ENCODE measurements at regions not wholly inside any gene's neighbourhood (a gene's known extent, or its start where the extent isn't known, plus 50 kb on each side); places are given as distances from the start of the nearest gene placed in this dataset.

DNA sequence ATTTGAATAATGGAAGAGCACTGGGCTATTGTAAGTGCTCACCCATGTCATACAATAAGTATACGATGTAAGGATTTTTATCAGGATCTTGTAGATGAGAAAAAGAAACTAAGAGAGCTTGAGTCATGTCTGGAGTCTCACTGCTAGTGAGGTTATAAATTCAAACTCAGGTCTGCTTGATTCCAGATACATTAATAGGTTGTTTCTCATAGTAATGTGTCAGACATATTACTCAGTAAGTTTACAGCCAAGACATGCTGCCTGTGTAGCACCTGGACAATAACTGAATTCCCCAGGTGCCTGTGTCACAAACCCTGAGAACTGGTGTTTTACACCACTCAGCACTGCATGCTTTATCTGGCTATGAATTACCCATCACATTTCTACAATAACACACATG is 216.9 kb upstream of the LRP1B start:
- Mint-ChIP-seq H3K27ac (no peak overlapping the region), H3K9me3 (peaks cover 0 to 13% (median 7%) of the 10 kb centered on the region in 8 donors), H3K36me3 (no peaks in the 10 kb centered on the region), H3K4me1 (no peaks in the 10 kb centered on the region), H3K4me3 (no peak overlapping the region), H3K27me3 (no peaks in the 10 kb centered on the region)
- ChIA-PET POLR2A (ENCODE audit: partially characterized antibody) (no interaction called here), CTCF (ENCODE audit: partially characterized antibody) (no interaction called here)
- Histone ChIP-seq H3K36me3 (ENCODE audit: insufficient read depth, low read length) (no peaks in the 10 kb centered on the region), H3K4me3 (ENCODE audit: low read length in 2 of 2) (no peak overlapping the region), H3K9me3 (ENCODE audit: control insufficient read depth in 1 of 2, low read length in 2 of 2) (no peaks in the 10 kb centered on the region), H3K4me1 (ENCODE audit: insufficient read depth, low read length) (no peaks in the 10 kb centered on the region), H3K27ac (ENCODE audit: low read depth, low read length) (no peak overlapping the region), H3K27me3 (ENCODE audit: insufficient read depth, low read length) (no peaks in the 10 kb centered on the region)
- intact Hi-C loops (cut with micrococcal nuclease) = no loop called here
- no peak for DNase-seq

DNA sequence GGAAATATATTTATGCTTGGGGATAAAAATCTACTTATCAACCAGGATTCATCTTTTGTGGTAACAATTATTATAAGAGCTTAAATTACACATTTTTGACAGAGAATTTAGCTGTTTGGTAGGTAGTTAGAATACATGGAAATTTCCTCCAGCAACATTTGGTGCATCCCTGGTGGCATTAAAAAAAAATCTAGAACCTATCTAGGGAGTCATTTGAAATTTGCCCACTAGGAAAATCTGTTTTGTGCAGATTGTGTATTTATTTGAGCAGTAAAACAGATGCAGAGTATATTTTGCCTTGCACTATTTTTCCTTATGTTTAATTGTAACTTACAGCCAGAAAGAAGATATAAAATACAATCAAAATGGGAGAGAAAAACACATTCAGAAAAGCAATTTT is 208.4 kb upstream of the LRP1B start:
- H3K4me3 ChIP-seq (ENCODE audit: low read length in 2 of 2) = no peak overlapping the region
- H3K9me3 ChIP-seq (ENCODE audit: control insufficient read depth in 1 of 2, low read length in 2 of 2) = no peaks in the 10 kb centered on the region
- Mint-ChIP-seq H3K9me3 (peaks cover 2 to 20% (median 8%) of the 10 kb centered on the region in 8 donors), H3K27me3 (no peaks in the 10 kb centered on the region), H3K36me3 (no peaks in the 10 kb centered on the region), H3K27ac (no peak overlapping the region), H3K4me3 (no peak overlapping the region), H3K4me1 (no peaks in the 10 kb centered on the region)
- H3K27me3 ChIP-seq (ENCODE audit: insufficient read depth, low read length) = no peaks in the 10 kb centered on the region
- intact Hi-C loops (cut with micrococcal nuclease) = no loop called here
- no peak overlapping the region for H3K27ac ChIP-seq (ENCODE audit: low read depth, low read length)
- no peaks in the 10 kb centered on the region for H3K4me1 ChIP-seq (ENCODE audit: insufficient read depth, low read length)
- POLR2A ChIA-PET (ENCODE audit: partially characterized antibody) = no interaction called here
- DNase-seq = no peak
- CTCF ChIA-PET (ENCODE audit: partially characterized antibody) = no interaction called here
- H3K36me3 ChIP-seq (ENCODE audit: insufficient read depth, low read length) = no peaks in the 10 kb centered on the region

DNA sequence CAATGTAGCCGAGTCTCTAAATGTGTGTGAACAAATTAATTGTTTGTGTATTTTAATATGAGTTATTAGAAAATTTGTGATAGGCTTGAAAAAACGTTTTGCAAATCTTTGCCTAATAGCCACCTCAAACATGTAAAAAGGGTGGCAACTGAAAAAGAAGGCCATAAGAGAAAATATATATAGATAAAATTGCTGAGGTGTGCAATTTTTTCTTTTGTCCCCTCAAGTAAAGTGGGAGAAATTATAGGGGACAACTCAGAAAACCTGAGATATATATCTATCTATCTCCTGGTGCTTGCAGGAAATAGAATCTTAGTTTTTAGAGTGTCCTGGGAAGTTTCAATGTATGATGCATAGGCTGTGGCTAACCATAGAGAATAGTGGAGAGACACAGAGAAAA is 201.4 kb upstream of the LRP1B start:
- Mint-ChIP-seq H3K9me3 (peaks cover 2 to 15% (median 7%) of the 10 kb centered on the region in 8 donors), H3K27ac (no peak overlapping the region), H3K4me1 (no peaks in the 10 kb centered on the region), H3K27me3 (no peaks in the 10 kb centered on the region), H3K36me3 (no peaks in the 10 kb centered on the region), H3K4me3 (no peak overlapping the region)
- ChIA-PET CTCF (ENCODE audit: partially characterized antibody) (no interaction called here), POLR2A (ENCODE audit: partially characterized antibody) (no interaction called here)
- DNase-seq = no peak
- no peak overlapping the region for H3K4me3 ChIP-seq (ENCODE audit: low read length in 2 of 2)
- H3K36me3 ChIP-seq (ENCODE audit: insufficient read depth, low read length) = no peaks in the 10 kb centered on the region
- intact Hi-C loops (cut with micrococcal nuclease) = no loop called here
- H3K4me1 ChIP-seq (ENCODE audit: insufficient read depth, low read length) = no peaks in the 10 kb centered on the region
- no peaks in the 10 kb centered on the region for H3K27me3 ChIP-seq (ENCODE audit: insufficient read depth, low read length)
- H3K27ac ChIP-seq (ENCODE audit: low read depth, low read length) = no peak overlapping the region
- no peaks in the 10 kb centered on the region for H3K9me3 ChIP-seq (ENCODE audit: control insufficient read depth in 1 of 2, low read length in 2 of 2)

DNA sequence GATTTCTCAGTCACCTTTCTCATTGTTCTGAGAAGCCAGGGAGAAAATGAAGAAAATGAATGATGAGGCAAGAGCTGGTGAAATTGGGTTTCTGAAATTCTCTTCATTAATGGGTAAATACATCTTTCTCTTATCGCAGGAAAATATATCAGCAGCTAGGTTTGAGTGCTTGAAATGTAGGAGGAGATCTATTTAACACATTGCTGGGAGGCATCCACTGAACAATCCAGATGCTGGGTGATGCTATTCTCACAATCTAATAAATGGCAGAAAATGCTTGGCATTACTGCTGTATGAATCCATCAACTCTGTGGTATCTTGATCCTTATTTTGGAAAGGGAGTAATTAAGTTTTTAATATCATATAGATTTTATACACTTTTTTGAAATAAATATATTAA is 199.6 kb upstream of the LRP1B start:
- CTCF ChIA-PET (ENCODE audit: partially characterized antibody) = interaction anchor here (1.1 kb wide), 1 partner anchor 89 kb away, joined by 3 read pairs; no protein-coding TSS in a partner anchor
- no peak overlapping the region for H3K27ac ChIP-seq (ENCODE audit: low read depth, low read length)
- H3K4me3 ChIP-seq (ENCODE audit: low read length in 2 of 2) = no peak overlapping the region
- DNase-seq = no peak
- H3K36me3 ChIP-seq (ENCODE audit: insufficient read depth, low read length) = no peaks in the 10 kb centered on the region
- H3K27me3 ChIP-seq (ENCODE audit: insufficient read depth, low read length) = no peaks in the 10 kb centered on the region
- POLR2A ChIA-PET (ENCODE audit: partially characterized antibody) = no interaction called here
- Mint-ChIP-seq H3K4me1 (no peaks in the 10 kb centered on the region), H3K27me3 (no peaks in the 10 kb centered on the region), H3K4me3 (no peak overlapping the region), H3K36me3 (no peaks in the 10 kb centered on the region), H3K9me3 (peaks cover 2 to 15% (median 7%) of the 10 kb centered on the region in 8 donors), H3K27ac (no peak overlapping the region)
- intact Hi-C loops (cut with micrococcal nuclease) = no loop called here
- H3K4me1 ChIP-seq (ENCODE audit: insufficient read depth, low read length) = no peaks in the 10 kb centered on the region
- H3K9me3 ChIP-seq (ENCODE audit: control insufficient read depth in 1 of 2, low read length in 2 of 2) = no peaks in the 10 kb centered on the region

DNA sequence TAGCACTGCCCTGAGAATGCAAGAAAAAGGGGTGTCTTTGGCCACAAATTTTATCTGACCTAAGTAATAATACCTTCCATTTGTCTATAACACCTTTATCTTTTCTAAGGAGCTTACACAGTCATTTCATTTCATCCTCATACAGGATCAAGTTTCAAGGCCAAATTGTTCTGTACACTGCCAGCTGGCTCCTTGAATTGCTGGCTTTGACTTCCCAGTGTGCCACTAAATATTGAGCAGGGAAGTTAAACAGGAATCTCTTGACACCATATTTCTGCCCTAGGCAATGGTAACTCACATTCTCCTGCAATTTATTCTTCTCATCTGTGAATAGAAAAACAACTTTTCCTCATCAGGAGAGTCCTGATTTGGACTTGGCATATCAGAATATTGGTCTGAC is 195.1 kb upstream of the LRP1B start:
- no peak for DNase-seq
- Mint-ChIP-seq H3K27me3 (no peaks in the 10 kb centered on the region), H3K9me3 (peaks cover 0 to 16% (median 3%) of the 10 kb centered on the region in 8 donors), H3K36me3 (no peaks in the 10 kb centered on the region), H3K27ac (no peak overlapping the region), H3K4me1 (no peaks in the 10 kb centered on the region), H3K4me3 (no peak overlapping the region)
- Histone ChIP-seq H3K36me3 (ENCODE audit: insufficient read depth, low read length) (no peaks in the 10 kb centered on the region), H3K9me3 (ENCODE audit: control insufficient read depth in 1 of 2, low read length in 2 of 2) (no peaks in the 10 kb centered on the region), H3K27me3 (ENCODE audit: insufficient read depth, low read length) (no peaks in the 10 kb centered on the region), H3K27ac (ENCODE audit: low read depth, low read length) (no peak overlapping the region), H3K4me1 (ENCODE audit: insufficient read depth, low read length) (no peaks in the 10 kb centered on the region), H3K4me3 (ENCODE audit: low read length in 2 of 2) (no peak overlapping the region)
- ChIA-PET CTCF (ENCODE audit: partially characterized antibody) (no interaction called here), POLR2A (ENCODE audit: partially characterized antibody) (no interaction called here)
- intact Hi-C loops (cut with micrococcal nuclease) = no loop called here

DNA sequence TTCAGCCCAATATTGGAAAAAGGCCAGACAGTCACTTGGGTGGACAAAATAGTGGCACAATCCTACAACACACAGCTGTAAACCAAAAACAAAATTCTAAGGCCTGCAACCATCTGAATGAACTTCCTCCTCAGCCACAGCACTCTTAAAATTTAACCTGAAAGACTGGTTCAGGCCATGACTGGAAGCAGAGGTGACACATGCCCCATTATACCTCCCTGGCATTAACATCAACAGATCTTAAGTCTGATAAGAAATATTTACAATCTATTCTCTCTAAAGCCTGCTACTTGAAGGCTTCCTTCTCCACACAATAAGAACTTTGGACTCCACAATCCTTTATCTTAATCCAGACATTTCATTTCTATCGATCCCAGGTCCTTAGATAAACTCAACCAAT is 192.4 kb upstream of the LRP1B start:
- H3K36me3 Mint-ChIP-seq = no peaks in the 10 kb centered on the region
- H3K4me3 ChIP-seq (ENCODE audit: low read length in 2 of 2) = no peak overlapping the region
- no peaks in the 10 kb centered on the region for H3K9me3 ChIP-seq (ENCODE audit: control insufficient read depth in 1 of 2, low read length in 2 of 2)
- H3K27me3 ChIP-seq (ENCODE audit: insufficient read depth, low read length) = no peaks in the 10 kb centered on the region
- H3K4me1 Mint-ChIP-seq = no peaks in the 10 kb centered on the region
- H3K27me3 Mint-ChIP-seq = no peaks in the 10 kb centered on the region
- H3K4me1 ChIP-seq (ENCODE audit: insufficient read depth, low read length) = no peaks in the 10 kb centered on the region
- ChIA-PET POLR2A (ENCODE audit: partially characterized antibody) (no interaction called here), CTCF (ENCODE audit: partially characterized antibody) (no interaction called here)
- H3K27ac ChIP-seq (ENCODE audit: low read depth, low read length) = no peak overlapping the region
- no peak for DNase-seq
- intact Hi-C loops (cut with micrococcal nuclease) = no loop called here
- no peak overlapping the region for H3K27ac Mint-ChIP-seq
- peaks cover 0 to 12% (median 4%) of the 10 kb centered on the region in 8 donors for H3K9me3 Mint-ChIP-seq
- no peaks in the 10 kb centered on the region for H3K36me3 ChIP-seq (ENCODE audit: insufficient read depth, low read length)
- no peak overlapping the region for H3K4me3 Mint-ChIP-seq

DNA sequence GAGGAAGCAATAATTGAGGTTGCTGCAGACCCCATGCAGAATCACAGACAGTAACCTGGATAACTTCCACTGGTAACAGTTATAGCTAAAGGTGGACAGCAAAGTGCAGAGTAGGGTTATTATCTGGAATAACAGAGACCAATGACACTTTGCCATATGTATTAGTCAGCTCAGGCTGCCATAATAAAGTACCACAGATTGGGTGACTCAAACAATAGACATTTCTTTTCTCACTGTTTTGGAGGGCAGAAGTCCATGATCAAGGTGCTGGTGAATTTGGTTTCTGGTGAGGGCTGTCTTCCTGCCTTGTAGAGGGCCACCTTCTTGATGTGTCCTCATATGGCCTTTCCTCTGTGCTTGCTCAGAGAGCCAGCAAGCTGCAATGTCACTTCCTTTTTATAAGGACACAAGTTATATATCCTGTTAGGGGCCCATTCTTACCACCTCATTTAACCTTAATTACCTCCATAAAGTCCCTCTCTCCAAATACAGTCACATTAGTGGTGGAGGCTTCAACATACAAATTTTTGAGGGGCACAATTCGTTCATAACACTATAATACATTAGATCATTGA is 191.0 kb upstream of the LRP1B start:
- Histone ChIP-seq H3K9me3 (ENCODE audit: control insufficient read depth in 1 of 2, low read length in 2 of 2) (no peaks in the 10 kb centered on the region), H3K27ac (ENCODE audit: low read depth, low read length) (no peak overlapping the region), H3K4me3 (ENCODE audit: low read length in 2 of 2) (no peak overlapping the region), H3K27me3 (ENCODE audit: insufficient read depth, low read length) (no peaks in the 10 kb centered on the region), H3K36me3 (ENCODE audit: insufficient read depth, low read length) (no peaks in the 10 kb centered on the region), H3K4me1 (ENCODE audit: insufficient read depth, low read length) (no peaks in the 10 kb centered on the region)
- intact Hi-C loops (cut with micrococcal nuclease) = no loop called here
- H3K4me1 Mint-ChIP-seq = no peaks in the 10 kb centered on the region
- no peak overlapping the region for H3K27ac Mint-ChIP-seq
- peaks cover 0 to 13% (median 5%) of the 10 kb centered on the region in 8 donors for H3K9me3 Mint-ChIP-seq
- H3K4me3 Mint-ChIP-seq = no peak overlapping the region
- ChIA-PET CTCF (ENCODE audit: partially characterized antibody) (no interaction called here), POLR2A (ENCODE audit: partially characterized antibody) (no interaction called here)
- no peaks in the 10 kb centered on the region for H3K27me3 Mint-ChIP-seq
- no peak for DNase-seq
- no peaks in the 10 kb centered on the region for H3K36me3 Mint-ChIP-seq

DNA sequence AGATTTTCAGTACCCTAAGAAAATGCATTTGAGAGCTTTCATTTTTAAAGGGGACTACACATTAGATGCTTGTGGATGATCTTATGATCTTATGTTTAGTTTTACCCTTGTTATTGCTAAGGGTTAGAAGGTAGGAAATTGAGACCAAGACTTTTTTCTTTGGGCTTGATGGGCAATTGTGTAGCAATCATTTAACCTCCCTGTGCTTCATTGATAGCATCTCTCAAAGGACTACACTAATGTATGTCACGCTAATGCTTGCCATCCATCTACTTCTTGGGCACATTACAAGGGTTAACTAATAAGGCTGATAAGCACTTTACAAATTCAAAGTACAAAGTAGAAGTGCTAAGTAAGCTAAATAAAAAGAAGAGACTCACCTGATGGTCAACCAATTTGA is 189.3 kb upstream of the LRP1B start:
- ChIA-PET CTCF (ENCODE audit: partially characterized antibody) (no interaction called here), POLR2A (ENCODE audit: partially characterized antibody) (no interaction called here)
- Histone ChIP-seq H3K4me1 (ENCODE audit: insufficient read depth, low read length) (no peaks in the 10 kb centered on the region), H3K27ac (ENCODE audit: low read depth, low read length) (no peak overlapping the region), H3K27me3 (ENCODE audit: insufficient read depth, low read length) (no peaks in the 10 kb centered on the region), H3K4me3 (ENCODE audit: low read length in 2 of 2) (no peak overlapping the region), H3K36me3 (ENCODE audit: insufficient read depth, low read length) (no peaks in the 10 kb centered on the region), H3K9me3 (ENCODE audit: control insufficient read depth in 1 of 2, low read length in 2 of 2) (no peaks in the 10 kb centered on the region)
- Mint-ChIP-seq H3K27me3 (no peaks in the 10 kb centered on the region), H3K4me3 (no peak overlapping the region), H3K36me3 (no peaks in the 10 kb centered on the region), H3K4me1 (no peaks in the 10 kb centered on the region), H3K27ac (no peak overlapping the region), H3K9me3 (peaks cover 0 to 13% (median 7%) of the 10 kb centered on the region in 8 donors)
- intact Hi-C loops (cut with micrococcal nuclease) = no loop called here
- DNase-seq = no peak

Measured in CD4-positive, alpha-beta memory T cell (primary cell).